ENCODE measurements at regions not wholly inside any gene's neighbourhood (a gene's known extent, or its start where the extent isn't known, plus 50 kb on each side); places are given as distances from the start of the nearest gene placed in this dataset.

GRCh38 chr14:22478670-22479069 is 110.4 kb downstream of the DAD1 start:
- Histone ChIP-seq H4K20me1 (ENCODE audit: insufficient read depth, low read length) (no peaks in the 10 kb centered on the region), H3K36me3 (replicated peaks in 1 of 2; ENCODE audit: control insufficient read depth in 1 of 2, insufficient read depth in 2 of 2, low read length in 2 of 2) (no peaks in the 10 kb centered on the region), H3K4me2 (ENCODE audit: low read depth, low read length) (no peak overlapping the region), H2AFZ (ENCODE audit: low read length) (no peak overlapping the region), H3K4me1 (ENCODE audit: insufficient read depth, low read length) (no peaks in the 10 kb centered on the region), H3K27me3 (ENCODE audit: control insufficient read depth in 1 of 2, insufficient read depth in 2 of 2, low read length in 2 of 2) (peaks cover 0 to 21% of the 10 kb centered on the region in 2 experiments; a peak in 2 of 5 replicates), H3K79me2 (ENCODE audit: insufficient read depth, low read length) (no peaks in the 10 kb centered on the region), H3K27ac (ENCODE audit: extremely low read length, insufficient read depth, low read length) (no peak overlapping the region), H3K9ac (ENCODE audit: insufficient read depth, low read depth, low read length) (no peak overlapping the region), H3K9me3 (ENCODE audit: low read length) (no peaks in the 10 kb centered on the region), H3K4me3 (replicated peaks in 1 of 3; ENCODE audit: insufficient read depth in 1 of 3, low read depth in 2 of 3, low read length in 3 of 3) (no peak overlapping the region)
- TF ChIP-seq SIN3A (IDR thresholded peaks at IDR 0.05; ENCODE audit: borderline replicate concordance, low read depth, low read length), result no peak
- no peak for TF ChIP-seq ZBED4 (CRISPR knock-in tag; IDR thresholded peaks at IDR 0.05; ENCODE audit: borderline replicate concordance)
- in situ Hi-C loops (cut with HindIII; ENCODE audit: extremely low pct_ligation_motif_present, low pct_unique_long_range_greater_than_20kb), result no loop called here
- ChIA-PET POLR2A (no interaction called here), CTCF (ENCODE audit: low intra/inter-chr PET ratio, low total read pairs) (no interaction called here)
- no peak for FAIRE-seq
- no peak for DNase-seq (ENCODE audit: low spot score)
- intact Hi-C loops (cut with micrococcal nuclease; ENCODE audit: unreplicated experiment), result no loop called here
- whole genome bisulfite sequencing (ENCODE audit: low lambda C conversion rate), result 3% methylated on average over 3 of the region's 3 CpGs
- no TSS peak for BruUV-seq (replicated peaks)
- ATAC-seq, result no peak

GRCh38 chr14:22478247-22478646 is 110.8 kb downstream of the DAD1 start:
- in situ Hi-C loops (cut with HindIII; ENCODE audit: extremely low pct_ligation_motif_present, low pct_unique_long_range_greater_than_20kb) (no loop called here), intact Hi-C loops (cut with micrococcal nuclease; ENCODE audit: unreplicated experiment) (no loop called here)
- CTCF ChIA-PET (ENCODE audit: low intra/inter-chr PET ratio, low total read pairs), result no interaction called here

More at GRCh38 chr14:22478247-22478646, 110.8 kb downstream of the DAD1 start:
- ATAC-seq, result no peak
- peaks cover 0 to 16% of the 10 kb centered on the region in 2 experiments; a peak in 2 of 5 replicates for H3K27me3 ChIP-seq (ENCODE audit: control insufficient read depth in 1 of 2, insufficient read depth in 2 of 2, low read length in 2 of 2)
- no peak overlapping the region for H3K9ac ChIP-seq (ENCODE audit: insufficient read depth, low read depth, low read length)
- WGBS (ENCODE audit: low lambda C conversion rate), result 9% methylated on average over 4 of the region's 4 CpGs
- no peaks in the 10 kb centered on the region for H3K36me3 ChIP-seq (replicated peaks in 1 of 2; ENCODE audit: control insufficient read depth in 1 of 2, insufficient read depth in 2 of 2, low read length in 2 of 2)
- H3K4me1 ChIP-seq (ENCODE audit: insufficient read depth, low read length), result no peaks in the 10 kb centered on the region
- H3K4me2 ChIP-seq (ENCODE audit: low read depth, low read length), result no peak overlapping the region
- POLR2A ChIA-PET, result no interaction called here
- no peak overlapping the region for H3K4me3 ChIP-seq (replicated peaks in 1 of 3; ENCODE audit: insufficient read depth in 1 of 3, low read depth in 2 of 3, low read length in 3 of 3)
- H3K27ac ChIP-seq (ENCODE audit: extremely low read length, insufficient read depth, low read length), result no peak overlapping the region
- FAIRE-seq, result no peak
- no peaks in the 10 kb centered on the region for H3K79me2 ChIP-seq (ENCODE audit: insufficient read depth, low read length)
- no peaks in the 10 kb centered on the region for H4K20me1 ChIP-seq (ENCODE audit: insufficient read depth, low read length)
- BruUV-seq (replicated peaks), result no TSS peak
- no peak for DNase-seq (ENCODE audit: low spot score)
- H2AFZ ChIP-seq (ENCODE audit: low read length), result no peak overlapping the region
- TF ChIP-seq ESRRA (CRISPR knock-in tag; IDR thresholded peaks at IDR 0.05; ENCODE audit: low read depth) (no peak), SMARCE1 (IDR thresholded peaks at IDR 0.05; ENCODE audit: borderline replicate concordance) (no peak), ZUFSP (CRISPR knock-in tag; IDR thresholded peaks at IDR 0.05; ENCODE audit: borderline replicate concordance) (no peak), ZNF362 (CRISPR knock-in tag; IDR thresholded peaks at IDR 0.05; ENCODE audit: borderline replicate concordance) (no peak), ELF1 (CRISPR knock-in tag; IDR thresholded peaks at IDR 0.05) (no peak), ZNF160 (CRISPR knock-in tag; IDR thresholded peaks at IDR 0.05) (no peak), KLF9 (CRISPR knock-in tag; IDR thresholded peaks at IDR 0.05; ENCODE audit: low read depth) (no peak), ZFP36L1 (CRISPR knock-in tag; IDR thresholded peaks at IDR 0.05) (no peak), PPARG (CRISPR knock-in tag; conservative IDR thresholded peaks at IDR 0.05) (no peak)
- no peaks in the 10 kb centered on the region for H3K9me3 ChIP-seq (ENCODE audit: low read length)

All from HepG2 (cell line).